HCT116 (cell line): ENCODE measurements at regions not wholly inside any gene's neighbourhood (a gene's known extent, or its start where the extent isn't known, plus 50 kb on each side); places are given as distances from the start of the nearest gene placed in this dataset.

Experiments used
- ATAC-seq: fragments of 200-7000 bp; cut with Tn5 transposase; 2 replicates; pipeline ENCODE4 v1.9.1; 2020; ENCODE audit warnings: mild to moderate bottlenecking, moderate library complexity
- BruUV-seq: library from RNA; stranded (reverse); fragments of 400-500 nt; replicated peaks from 2 replicates; lab custom pipeline; 2021; lab: Mats Ljungman, UMichigan
- CTCF ChIA-PET: fragments of 300-600 bp; sonication (Branson Sonifier 250); formaldehyde crosslinking; loops from one replicate; lab custom pipeline; 2021; ENCODE audit warnings: antibody characterized with exemption; lab: Charles Lee
- POLR2A ChIA-PET: fragments of 300-600, 350-600 bp; sonication (Branson Sonifier 250); formaldehyde crosslinking; loops from one replicate; lab custom pipeline; 2021; ENCODE audit warnings: antibody characterized with exemption; lab: Charles Lee
- RAD21 ChIA-PET, 2 experiments: fragments of 300-600 bp; sonication (Branson Sonifier 250); formaldehyde crosslinking; loops; one replicate each; lab custom pipeline; 2023; ENCODE audit warnings: low total read pairs in 2 of 2; ENCODE audit not compliant: uncharacterized antibody in 2 of 2, unreplicated experiment in 2 of 2, low non-redundant PET in 1 of 2; lab: Charles Lee
- DNase-seq: peaks from one replicate; pipeline ENCODE4 v3.0.0-alpha.2; 2010; ENCODE audit warnings: low read depth, low spot score
- H2AFZ ChIP-seq: fragments of 200-600 bp; shearing (Covaris generic), sonication (generic); 2 replicates; pipeline ENCODE4 v1.6.1; 2017; ENCODE audit warnings: low read depth, mixed run types, mixed read lengths, antibody characterized with exemption, low read length; ENCODE audit not compliant: poor library complexity, severe bottlenecking
- H3K27ac ChIP-seq: 2 replicates; pipeline ENCODE4 v1.5.1; 2012; ENCODE audit warnings: low read depth, low read length
- H3K27me3 ChIP-seq: fragments of 200-600 bp; sonication (generic); 2 replicates; pipeline ENCODE4 v1.6.1; 2016; ENCODE audit warnings: mixed run types, low read length, mixed read lengths; ENCODE audit not compliant: insufficient read depth
- H3K36me3 ChIP-seq, 2 experiments: fragments of 200-500 bp in 1 of 2; fragments of 200-600 bp in 1 of 2; sonication (Bioruptor generic) in 1 of 2; sonication (generic) in 1 of 2; 2 replicates each; pipeline versions ENCODE4 v1.5.1 to v1.6.1; 2014 to 2016; ENCODE audit warnings: low read length in 2 of 2, inconsistent platforms in 1 of 2, mixed read lengths in 1 of 2, mixed run types in 1 of 2; ENCODE audit not compliant: insufficient read depth in 2 of 2, control insufficient read depth in 1 of 2
- H3K4me1 ChIP-seq, 2 experiments: fragments of 200-600 bp in 1 of 2; sonication (generic) in 1 of 2; 2 replicates each; pipeline versions ENCODE4 v1.5.1 to v1.6.1; 2012 to 2017; ENCODE audit warnings: low read length in 2 of 2, inconsistent platforms in 1 of 2, mild to moderate bottlenecking in 1 of 2, mixed read lengths in 1 of 2, mixed run types in 1 of 2, moderate library complexity in 1 of 2; ENCODE audit not compliant: insufficient read depth in 2 of 2, control insufficient read depth in 1 of 2
- H3K4me2 ChIP-seq: fragments of 200-600 bp; sonication (generic); 2 replicates; pipeline ENCODE4 v1.6.1; 2017; ENCODE audit warnings: mixed run types, low read length, mixed read lengths
- H3K4me3 ChIP-seq, 2 experiments: fragments of 200-600 bp in 1 of 2; sonication (generic) in 1 of 2; replicated peaks in 1 of 2; 2 replicates each; pipeline ENCODE4 v1.5.1; 2011 to 2016; ENCODE audit warnings: low read length in 2 of 2, control low read depth in 1 of 2, low read depth in 1 of 2, mild to moderate bottlenecking in 1 of 2, mixed read lengths in 1 of 2, mixed run types in 1 of 2
- H3K79me2 ChIP-seq: fragments of 200-600 bp; sonication (generic); 2 replicates; pipeline ENCODE4 v1.6.1; 2017; ENCODE audit warnings: mild to moderate bottlenecking, mixed run types, low read length, moderate library complexity, mixed read lengths; ENCODE audit not compliant: insufficient read depth
- H3K9ac ChIP-seq: fragments of 200-600 bp; sonication (generic); 2 replicates; pipeline ENCODE4 v1.6.1; 2016; ENCODE audit warnings: low read length, mixed read lengths
- H3K9me2 ChIP-seq: fragments of 200-600 bp; sonication (generic), shearing (Covaris generic); 2 replicates; pipeline ENCODE4 v1.6.1; 2017; ENCODE audit warnings: mixed run types, mild to moderate bottlenecking, moderate library complexity; ENCODE audit not compliant: insufficient read depth
- H3K9me3 ChIP-seq, 2 experiments: fragments of 200-500 bp in 1 of 2; fragments of 200-600 bp in 1 of 2; sonication (Bioruptor generic) in 1 of 2; sonication (generic) in 1 of 2; 2 replicates each; pipeline ENCODE4 v1.6.1; 2014 to 2017; ENCODE audit warnings: low read length in 2 of 2, mixed read lengths in 2 of 2, inconsistent platforms in 1 of 2, low read depth in 1 of 2, mild to moderate bottlenecking in 1 of 2, mixed run types in 1 of 2, moderate library complexity in 1 of 2; ENCODE audit not compliant: control insufficient read depth in 1 of 2, insufficient read depth in 1 of 2
- H4K20me1 ChIP-seq: fragments of 200-600 bp; sonication (generic), shearing (Covaris generic); 2 replicates; pipeline ENCODE4 v1.6.1; 2017; ENCODE audit warnings: mixed run types, mild to moderate bottlenecking, moderate library complexity; ENCODE audit not compliant: insufficient read depth
- CBX3 ChIP-seq: IDR thresholded peaks from 2 replicates; pipeline ENCODE4 v1.6.1; 2012; ENCODE audit warnings: low read depth
- EZH2phosphoT487 ChIP-seq: fragments of 200-600 bp; IDR thresholded peaks from 2 replicates; pipeline ENCODE4 v1.6.1; 2018; ENCODE audit warnings: antibody characterized with exemption, borderline replicate concordance
- SIN3A ChIP-seq: IDR thresholded peaks from 2 replicates; pipeline ENCODE4 v1.6.1; 2012; ENCODE audit warnings: low read depth
- TCF7L2 ChIP-seq: IDR thresholded peaks from 2 replicates; pipeline ENCODE4 v1.7.0; 2011; ENCODE audit warnings: borderline replicate concordance, inconsistent platforms; ENCODE audit not compliant: insufficient read depth, insufficient read length; ENCODE audit errors: extremely low read depth
- intact Hi-C: fragments of 100-400 bp; cut with micrococcal nuclease; formaldehyde crosslinking; loops from 2 replicates; pipeline ENCODE4 v1.10.0; 2022
- TF ChIP-seq, protein P1 (sequence below), 3 experiments: fragments of 200-600 bp in 1 of 3; sonication (generic) in 1 of 3; IDR thresholded peaks in 2 of 3; conservative IDR thresholded peaks in 1 of 3; 2 replicates each; pipeline ENCODE4 v1.5.1; 2012 to 2017; ENCODE audit warnings: low read depth in 2 of 3, low read length in 2 of 3, antibody characterized with exemption in 1 of 3, borderline replicate concordance in 1 of 3, control low read depth in 1 of 3, mild to moderate bottlenecking in 1 of 3, mixed read lengths in 1 of 3, mixed run types in 1 of 3, moderate library complexity in 1 of 3; ENCODE audit not compliant: insufficient read depth in 1 of 3
- TF ChIP-seq, protein P2 (sequence below): IDR thresholded peaks from 2 replicates; pipeline ENCODE4 v1.6.1; 2012

DNA sequence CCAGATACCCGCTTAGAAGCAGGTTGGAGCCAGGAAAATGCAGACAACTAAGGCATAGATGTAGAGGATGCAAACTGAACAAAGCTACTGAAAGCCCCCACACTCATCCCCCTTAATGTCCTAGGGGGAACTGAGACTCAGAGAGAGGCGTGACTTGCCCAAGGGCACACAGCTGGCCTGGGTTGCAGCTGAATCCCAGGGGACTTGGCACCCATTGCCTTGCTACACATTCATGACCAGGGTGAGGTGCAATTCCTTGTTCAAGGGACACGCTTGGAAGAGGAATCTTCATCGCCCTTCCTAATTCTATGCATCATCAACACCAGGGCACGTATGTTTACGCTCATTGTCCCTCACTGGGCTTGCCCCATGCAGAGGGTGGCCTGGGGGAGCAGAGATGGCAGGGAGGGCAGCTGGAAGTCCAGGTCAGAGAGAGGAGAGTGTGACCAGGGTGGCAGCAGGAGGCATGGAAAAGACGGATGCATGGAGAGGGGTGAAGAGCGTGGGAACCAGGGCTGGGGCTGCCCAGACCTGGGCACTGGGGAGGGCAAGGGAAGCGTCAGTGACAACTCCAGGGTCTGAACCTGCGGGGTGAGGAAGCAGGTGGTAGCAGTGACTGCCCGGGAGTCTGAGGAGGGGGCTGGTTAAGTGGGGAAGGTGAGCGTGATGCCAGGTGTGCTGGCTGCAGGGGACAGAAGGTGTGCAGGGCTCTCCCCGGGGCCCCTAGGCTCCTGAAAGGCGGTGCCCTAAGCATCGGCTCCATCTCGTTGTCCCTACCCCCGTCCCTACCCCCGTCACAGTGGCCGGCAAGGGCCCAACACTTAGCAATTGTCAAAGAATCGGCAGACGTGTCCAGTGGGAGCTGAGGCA lies 267.1 kb upstream of the TNRC6C start:
- no peak overlapping the region for H3K9ac ChIP-seq
- no peak for DNase-seq
- TF ChIP-seq CBX3: no peak
- TF ChIP-seq, protein P1, sequence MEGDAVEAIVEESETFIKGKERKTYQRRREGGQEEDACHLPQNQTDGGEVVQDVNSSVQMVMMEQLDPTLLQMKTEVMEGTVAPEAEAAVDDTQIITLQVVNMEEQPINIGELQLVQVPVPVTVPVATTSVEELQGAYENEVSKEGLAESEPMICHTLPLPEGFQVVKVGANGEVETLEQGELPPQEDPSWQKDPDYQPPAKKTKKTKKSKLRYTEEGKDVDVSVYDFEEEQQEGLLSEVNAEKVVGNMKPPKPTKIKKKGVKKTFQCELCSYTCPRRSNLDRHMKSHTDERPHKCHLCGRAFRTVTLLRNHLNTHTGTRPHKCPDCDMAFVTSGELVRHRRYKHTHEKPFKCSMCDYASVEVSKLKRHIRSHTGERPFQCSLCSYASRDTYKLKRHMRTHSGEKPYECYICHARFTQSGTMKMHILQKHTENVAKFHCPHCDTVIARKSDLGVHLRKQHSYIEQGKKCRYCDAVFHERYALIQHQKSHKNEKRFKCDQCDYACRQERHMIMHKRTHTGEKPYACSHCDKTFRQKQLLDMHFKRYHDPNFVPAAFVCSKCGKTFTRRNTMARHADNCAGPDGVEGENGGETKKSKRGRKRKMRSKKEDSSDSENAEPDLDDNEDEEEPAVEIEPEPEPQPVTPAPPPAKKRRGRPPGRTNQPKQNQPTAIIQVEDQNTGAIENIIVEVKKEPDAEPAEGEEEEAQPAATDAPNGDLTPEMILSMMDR (IDR thresholded peaks at IDR 0.05 in 2 of 3, conservative IDR thresholded peaks at IDR 0.05 in 1 of 3; ENCODE audit: borderline replicate concordance in 1 of 3, insufficient read depth in 1 of 3, low read depth in 2 of 3, low read length in 2 of 3): peak in 1 of 3 experiments; percentile 17; a peak in 2 of 6 replicates
- peak; percentile 59 for ATAC-seq
- H3K36me3 ChIP-seq: no peaks in the 10 kb centered on the region
- no peaks in the 10 kb centered on the region for H3K9me3 ChIP-seq
- H3K4me1 ChIP-seq: no peaks in the 10 kb centered on the region
- RAD21 ChIA-PET: no interaction called here
- intact Hi-C loops: no loop called here
- BruUV-seq: no TSS peak
- no peak overlapping the region for H3K4me2 ChIP-seq
- CTCF ChIA-PET: no interaction called here
- no peak overlapping the region for H3K4me3 ChIP-seq
- H3K79me2 ChIP-seq: no peaks in the 10 kb centered on the region
- POLR2A ChIA-PET: no interaction called here
- H4K20me1 ChIP-seq: no peaks in the 10 kb centered on the region
- H3K9me2 ChIP-seq: no peaks in the 10 kb centered on the region
- no peak overlapping the region for H3K27ac ChIP-seq
- no peak overlapping the region for H2AFZ ChIP-seq
- H3K27me3 ChIP-seq: peaks cover 35% of the 10 kb centered on the region

DNA sequence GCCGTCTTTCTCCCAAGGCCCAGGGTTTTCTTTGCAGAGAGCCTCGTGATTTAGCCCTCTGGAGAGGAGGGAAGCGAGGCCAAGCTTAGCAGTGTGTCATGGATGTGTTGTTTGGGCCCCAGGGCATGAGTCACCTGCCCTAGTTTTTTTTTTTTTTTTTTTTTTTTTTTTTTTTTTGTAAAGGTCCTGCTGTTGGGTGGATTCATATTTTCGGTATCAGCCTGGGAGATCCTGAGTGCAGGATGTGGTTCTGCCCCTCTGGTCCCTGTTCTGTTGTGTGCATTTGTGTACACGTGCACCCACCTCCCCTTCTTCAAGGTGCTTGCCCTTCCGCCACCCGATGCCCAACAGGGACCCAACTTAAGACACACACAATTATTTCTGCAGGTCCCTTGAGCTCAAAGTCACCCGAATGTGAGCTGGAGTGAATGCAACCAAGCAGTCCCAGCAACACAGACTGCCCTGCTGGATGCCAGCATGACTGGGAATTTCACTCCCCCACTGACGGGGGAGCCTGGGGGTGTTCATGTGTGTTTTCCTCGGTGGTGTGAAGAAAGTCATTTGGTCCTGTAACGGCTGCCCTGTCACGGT lies 265.8 kb upstream of the TNRC6C start:
- no peaks in the 10 kb centered on the region for H3K79me2 ChIP-seq
- TF ChIP-seq TCF7L2 (no peak), SIN3A (no peak), EZH2phosphoT487 (no peak), CBX3 (no peak)
- TF ChIP-seq, protein P2, sequence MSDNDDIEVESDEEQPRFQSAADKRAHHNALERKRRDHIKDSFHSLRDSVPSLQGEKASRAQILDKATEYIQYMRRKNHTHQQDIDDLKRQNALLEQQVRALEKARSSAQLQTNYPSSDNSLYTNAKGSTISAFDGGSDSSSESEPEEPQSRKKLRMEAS: no peak
- TF ChIP-seq, all 23 proteins: peak for 0
- Histone ChIP-seq H4K20me1 (no peaks in the 10 kb centered on the region), H3K9ac (no peak overlapping the region), H3K4me3 (no peak overlapping the region), H3K27me3 (peaks cover 45% of the 10 kb centered on the region), H3K36me3 (no peaks in the 10 kb centered on the region), H3K9me3 (no peaks in the 10 kb centered on the region), H3K4me1 (no peaks in the 10 kb centered on the region), H3K9me2 (no peaks in the 10 kb centered on the region), H2AFZ (no peak overlapping the region), H3K4me2 (no peak overlapping the region), H3K27ac (no peak overlapping the region)
- no TSS peak for BruUV-seq
- ChIA-PET POLR2A (interaction anchor here (0.7 kb wide), 1 partner anchor 42 kb away, joined by 6 read pairs; no protein-coding TSS in a partner anchor), RAD21 (interaction anchor here in 1 of 2 experiments (0.7 kb wide), 1 partner anchor 368 kb away, joined by 10 read pairs; no protein-coding TSS in a partner anchor), CTCF (no interaction called here)
- DNase-seq (no peak), ATAC-seq (peak; percentile 33; the same call in 1 of the 2 replicates)
- intact Hi-C loops: no loop called here
